GM23338 (cell line): ENCODE measurements at regions not wholly inside any gene's neighbourhood (a gene's known extent, or its start where the extent isn't known, plus 50 kb on each side); places are given as distances from the start of the nearest gene placed in this dataset.

Source experiments
- ATAC-seq: fragments of 200-7000 bp; cut with Tn5 transposase; 3 replicates; pipeline ENCODE4 v1.9.1; 2020
- DNase-seq: peaks from one replicate; pipeline ENCODE4 v3.0.0-alpha.2; 2015; ENCODE audit warnings: low spot score
- H2AFZ ChIP-seq: fragments of 200-600 bp; sonication (generic); 2 replicates; pipeline ENCODE4 v1.8.0; 2016; ENCODE audit warnings: antibody characterized with exemption, mild to moderate bottlenecking, moderate library complexity
- H3F3A ChIP-seq: fragments of 200-600 bp; sonication (generic); replicated peaks from 2 replicates; pipeline ENCODE4 v1.8.0; 2017; ENCODE audit warnings: antibody characterized with exemption, mixed run types, low read depth
- H3K27ac ChIP-seq: fragments of 200-600 bp; sonication (generic); 2 replicates; pipeline ENCODE4 v1.6.1; 2016; ENCODE audit warnings: low read depth
- H3K27me3 ChIP-seq: fragments of 200-600 bp; sonication (generic); 2 replicates; pipeline ENCODE4 v1.8.0; 2016; ENCODE audit warnings: mild to moderate bottlenecking, mixed run types, moderate library complexity; ENCODE audit not compliant: insufficient read depth
- H3K36me3 ChIP-seq: fragments of 200-600 bp; sonication (generic); 2 replicates; pipeline ENCODE4 v1.8.0; 2016; ENCODE audit warnings: mild to moderate bottlenecking; ENCODE audit not compliant: insufficient read depth
- H3K4me1 ChIP-seq: fragments of 200-600 bp; sonication (generic); 2 replicates; pipeline ENCODE4 v1.8.0; 2016; ENCODE audit warnings: mild to moderate bottlenecking, moderate library complexity; ENCODE audit not compliant: insufficient read depth
- H3K4me2 ChIP-seq: fragments of 200-600 bp; sonication (generic); 2 replicates; pipeline ENCODE4 v1.7.1; 2017; ENCODE audit warnings: mixed run types
- H3K4me3 ChIP-seq: fragments of 200-600 bp; sonication (generic); 2 replicates; pipeline ENCODE4 v1.6.1; 2016; ENCODE audit warnings: mixed run types
- H3K79me2 ChIP-seq: fragments of 200-600 bp; sonication (generic); replicated peaks from 2 replicates; pipeline ENCODE4 v1.8.0; 2017; ENCODE audit warnings: mild to moderate bottlenecking; ENCODE audit not compliant: insufficient read depth
- H3K9me2 ChIP-seq: fragments of 200-600 bp; sonication (generic); 2 replicates; pipeline ENCODE4 v1.8.0; 2017; ENCODE audit not compliant: insufficient read depth
- H4K20me1 ChIP-seq: fragments of 200-600 bp; sonication (generic); replicated peaks from 2 replicates; pipeline ENCODE4 v1.8.0; 2017; ENCODE audit warnings: mild to moderate bottlenecking; ENCODE audit not compliant: insufficient read depth
- H3K27ac Mint-ChIP-seq: 2 replicates; pipeline ENCODE4 v1.8.0; 2020; ENCODE audit warnings: inconsistent platforms, mild to moderate bottlenecking, moderate library complexity, mixed read lengths
- H3K27me3 Mint-ChIP-seq: 3 replicates; pipeline ENCODE4 v1.8.0; 2022; ENCODE audit warnings: low read depth, mild to moderate bottlenecking, moderate library complexity, mixed read lengths, inconsistent platforms; ENCODE audit not compliant: insufficient read depth, poor library complexity
- H3K36me3 Mint-ChIP-seq: 3 replicates; pipeline ENCODE4 v1.8.0; 2021; ENCODE audit warnings: low read depth, mild to moderate bottlenecking, inconsistent platforms, moderate library complexity, mixed read lengths
- H3K4me1 Mint-ChIP-seq: 3 replicates; pipeline ENCODE4 v1.8.0; 2020; ENCODE audit warnings: mild to moderate bottlenecking, inconsistent platforms, mixed read lengths
- H3K4me3 Mint-ChIP-seq: 3 replicates; pipeline ENCODE4 v1.8.0; 2021; ENCODE audit warnings: moderate library complexity, mild to moderate bottlenecking, inconsistent platforms, mixed read lengths
- H3K9me3 Mint-ChIP-seq: 3 replicates; pipeline ENCODE4 v1.8.0; 2020; ENCODE audit warnings: moderate library complexity, mild to moderate bottlenecking, inconsistent platforms, mixed read lengths
- CREB1 ChIP-seq: fragments of 250-450 bp; sonication (Bioruptor Pico); IDR thresholded peaks from 2 replicates; pipeline ENCODE4 v1.5.0; 2020; ENCODE audit warnings: low read depth, mild to moderate bottlenecking, moderate library complexity
- EZH2 ChIP-seq: fragments of 200-600 bp; sonication (generic); IDR thresholded peaks from one replicate; pipeline ENCODE4 v1.8.0; 2017; ENCODE audit warnings: antibody characterized with exemption, mild to moderate bottlenecking, low read depth; ENCODE audit not compliant: unreplicated experiment
- EZH2phosphoT487 ChIP-seq: fragments of 200-600 bp; sonication (generic); IDR thresholded peaks from one replicate; pipeline ENCODE4 v1.8.1; 2018; ENCODE audit warnings: antibody characterized with exemption; ENCODE audit not compliant: unreplicated experiment
- JUNB ChIP-seq: IDR thresholded peaks from one replicate; pipeline ENCODE4 v1.6.1; 2016; ENCODE audit warnings: antibody characterized with exemption; ENCODE audit not compliant: unreplicated experiment
- NANOG ChIP-seq: IDR thresholded peaks from 2 replicates; pipeline ENCODE4 v1.6.1; 2016; ENCODE audit warnings: antibody characterized with exemption, borderline replicate concordance
- POLR2AphosphoS5 ChIP-seq: IDR thresholded peaks from 2 replicates; pipeline ENCODE4 v1.6.1; 2016; ENCODE audit warnings: antibody characterized with exemption, low read depth
- STAT1 ChIP-seq: IDR thresholded peaks from one replicate; pipeline ENCODE4 v1.6.1; 2016; ENCODE audit warnings: antibody characterized with exemption; ENCODE audit not compliant: unreplicated experiment
- ZNF114 ChIP-seq: fragments of 250-450 bp; sonication (Bioruptor Pico); IDR thresholded peaks from 2 replicates; pipeline ENCODE4 v1.5.0; 2020; ENCODE audit warnings: mild to moderate bottlenecking, moderate library complexity
- ZNF331 ChIP-seq: fragments of 250-450 bp; sonication (Bioruptor Pico); IDR thresholded peaks from 2 replicates; pipeline ENCODE4 v1.5.0; 2020; ENCODE audit warnings: low read depth, mild to moderate bottlenecking, moderate library complexity
- TF ChIP-seq, protein P1 (sequence below), 2 experiments: fragments of 200-600 bp in 1 of 2; sonication (generic) in 1 of 2; conservative IDR thresholded peaks; 2 replicates each; pipeline versions ENCODE4 v1.5.1 to v1.6.1; 2016 to 2017; ENCODE audit warnings: antibody characterized with exemption in 2 of 2, low read depth in 2 of 2, mild to moderate bottlenecking in 2 of 2, moderate library complexity in 1 of 2
- TF ChIP-seq, protein P2 (sequence below): IDR thresholded peaks from one replicate; pipeline ENCODE4 v1.6.1; 2018; ENCODE audit warnings: antibody characterized with exemption; ENCODE audit not compliant: unreplicated experiment
- TF ChIP-seq, protein P3 (sequence below): IDR thresholded peaks from 2 replicates; pipeline ENCODE4 v1.6.1; 2016; ENCODE audit warnings: antibody characterized with exemption
- TF ChIP-seq, protein P4 (sequence below): fragments of 250-450 bp; sonication (Bioruptor Pico); IDR thresholded peaks from 2 replicates; pipeline ENCODE4 v1.5.0; 2020; ENCODE audit warnings: mild to moderate bottlenecking, moderate library complexity

DNA sequence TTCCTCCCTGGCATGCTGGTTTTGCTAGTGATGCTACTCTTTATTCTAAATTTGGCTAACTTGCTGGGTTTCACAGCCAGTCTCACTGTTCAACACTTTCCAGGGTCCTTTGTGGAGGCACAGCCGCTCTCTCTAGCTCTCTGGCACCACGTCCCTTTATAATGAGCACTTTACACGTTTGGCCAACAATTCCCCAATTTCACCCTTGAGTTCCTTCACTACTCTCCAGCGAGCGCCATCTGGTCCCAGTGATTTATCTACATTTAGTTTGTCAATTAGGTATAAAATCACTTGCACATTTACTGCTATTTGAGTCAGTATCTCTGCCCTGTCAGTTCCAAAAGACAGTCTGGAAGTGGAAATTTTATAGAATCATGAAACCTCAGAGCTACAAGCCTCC is 241.9 kb upstream of the MOCS1 start:
- TF ChIP-seq, protein P1, sequence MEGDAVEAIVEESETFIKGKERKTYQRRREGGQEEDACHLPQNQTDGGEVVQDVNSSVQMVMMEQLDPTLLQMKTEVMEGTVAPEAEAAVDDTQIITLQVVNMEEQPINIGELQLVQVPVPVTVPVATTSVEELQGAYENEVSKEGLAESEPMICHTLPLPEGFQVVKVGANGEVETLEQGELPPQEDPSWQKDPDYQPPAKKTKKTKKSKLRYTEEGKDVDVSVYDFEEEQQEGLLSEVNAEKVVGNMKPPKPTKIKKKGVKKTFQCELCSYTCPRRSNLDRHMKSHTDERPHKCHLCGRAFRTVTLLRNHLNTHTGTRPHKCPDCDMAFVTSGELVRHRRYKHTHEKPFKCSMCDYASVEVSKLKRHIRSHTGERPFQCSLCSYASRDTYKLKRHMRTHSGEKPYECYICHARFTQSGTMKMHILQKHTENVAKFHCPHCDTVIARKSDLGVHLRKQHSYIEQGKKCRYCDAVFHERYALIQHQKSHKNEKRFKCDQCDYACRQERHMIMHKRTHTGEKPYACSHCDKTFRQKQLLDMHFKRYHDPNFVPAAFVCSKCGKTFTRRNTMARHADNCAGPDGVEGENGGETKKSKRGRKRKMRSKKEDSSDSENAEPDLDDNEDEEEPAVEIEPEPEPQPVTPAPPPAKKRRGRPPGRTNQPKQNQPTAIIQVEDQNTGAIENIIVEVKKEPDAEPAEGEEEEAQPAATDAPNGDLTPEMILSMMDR (conservative IDR thresholded peaks at IDR 0.05; ENCODE audit: low read depth in 2 of 2), result no peak
- no peak for TF ChIP-seq NANOG
- TF ChIP-seq JUNB, result no peak
- no peak for TF ChIP-seq EZH2
- TF ChIP-seq STAT1, result no peak
- no peak for TF ChIP-seq POLR2AphosphoS5
- TF ChIP-seq, protein P2, sequence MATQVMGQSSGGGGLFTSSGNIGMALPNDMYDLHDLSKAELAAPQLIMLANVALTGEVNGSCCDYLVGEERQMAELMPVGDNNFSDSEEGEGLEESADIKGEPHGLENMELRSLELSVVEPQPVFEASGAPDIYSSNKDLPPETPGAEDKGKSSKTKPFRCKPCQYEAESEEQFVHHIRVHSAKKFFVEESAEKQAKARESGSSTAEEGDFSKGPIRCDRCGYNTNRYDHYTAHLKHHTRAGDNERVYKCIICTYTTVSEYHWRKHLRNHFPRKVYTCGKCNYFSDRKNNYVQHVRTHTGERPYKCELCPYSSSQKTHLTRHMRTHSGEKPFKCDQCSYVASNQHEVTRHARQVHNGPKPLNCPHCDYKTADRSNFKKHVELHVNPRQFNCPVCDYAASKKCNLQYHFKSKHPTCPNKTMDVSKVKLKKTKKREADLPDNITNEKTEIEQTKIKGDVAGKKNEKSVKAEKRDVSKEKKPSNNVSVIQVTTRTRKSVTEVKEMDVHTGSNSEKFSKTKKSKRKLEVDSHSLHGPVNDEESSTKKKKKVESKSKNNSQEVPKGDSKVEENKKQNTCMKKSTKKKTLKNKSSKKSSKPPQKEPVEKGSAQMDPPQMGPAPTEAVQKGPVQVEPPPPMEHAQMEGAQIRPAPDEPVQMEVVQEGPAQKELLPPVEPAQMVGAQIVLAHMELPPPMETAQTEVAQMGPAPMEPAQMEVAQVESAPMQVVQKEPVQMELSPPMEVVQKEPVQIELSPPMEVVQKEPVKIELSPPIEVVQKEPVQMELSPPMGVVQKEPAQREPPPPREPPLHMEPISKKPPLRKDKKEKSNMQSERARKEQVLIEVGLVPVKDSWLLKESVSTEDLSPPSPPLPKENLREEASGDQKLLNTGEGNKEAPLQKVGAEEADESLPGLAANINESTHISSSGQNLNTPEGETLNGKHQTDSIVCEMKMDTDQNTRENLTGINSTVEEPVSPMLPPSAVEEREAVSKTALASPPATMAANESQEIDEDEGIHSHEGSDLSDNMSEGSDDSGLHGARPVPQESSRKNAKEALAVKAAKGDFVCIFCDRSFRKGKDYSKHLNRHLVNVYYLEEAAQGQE, result no peak
- no peak for TF ChIP-seq ZNF114 (CRISPR knock-in tag)
- TF ChIP-seq EZH2phosphoT487, result no peak
- no peak for TF ChIP-seq ZNF331 (CRISPR knock-in tag)
- TF ChIP-seq CREB1 (CRISPR knock-in tag), result no peak
- TF ChIP-seq, protein P3, sequence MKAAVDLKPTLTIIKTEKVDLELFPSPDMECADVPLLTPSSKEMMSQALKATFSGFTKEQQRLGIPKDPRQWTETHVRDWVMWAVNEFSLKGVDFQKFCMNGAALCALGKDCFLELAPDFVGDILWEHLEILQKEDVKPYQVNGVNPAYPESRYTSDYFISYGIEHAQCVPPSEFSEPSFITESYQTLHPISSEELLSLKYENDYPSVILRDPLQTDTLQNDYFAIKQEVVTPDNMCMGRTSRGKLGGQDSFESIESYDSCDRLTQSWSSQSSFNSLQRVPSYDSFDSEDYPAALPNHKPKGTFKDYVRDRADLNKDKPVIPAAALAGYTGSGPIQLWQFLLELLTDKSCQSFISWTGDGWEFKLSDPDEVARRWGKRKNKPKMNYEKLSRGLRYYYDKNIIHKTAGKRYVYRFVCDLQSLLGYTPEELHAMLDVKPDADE, result no peak
- TF ChIP-seq, protein P4, sequence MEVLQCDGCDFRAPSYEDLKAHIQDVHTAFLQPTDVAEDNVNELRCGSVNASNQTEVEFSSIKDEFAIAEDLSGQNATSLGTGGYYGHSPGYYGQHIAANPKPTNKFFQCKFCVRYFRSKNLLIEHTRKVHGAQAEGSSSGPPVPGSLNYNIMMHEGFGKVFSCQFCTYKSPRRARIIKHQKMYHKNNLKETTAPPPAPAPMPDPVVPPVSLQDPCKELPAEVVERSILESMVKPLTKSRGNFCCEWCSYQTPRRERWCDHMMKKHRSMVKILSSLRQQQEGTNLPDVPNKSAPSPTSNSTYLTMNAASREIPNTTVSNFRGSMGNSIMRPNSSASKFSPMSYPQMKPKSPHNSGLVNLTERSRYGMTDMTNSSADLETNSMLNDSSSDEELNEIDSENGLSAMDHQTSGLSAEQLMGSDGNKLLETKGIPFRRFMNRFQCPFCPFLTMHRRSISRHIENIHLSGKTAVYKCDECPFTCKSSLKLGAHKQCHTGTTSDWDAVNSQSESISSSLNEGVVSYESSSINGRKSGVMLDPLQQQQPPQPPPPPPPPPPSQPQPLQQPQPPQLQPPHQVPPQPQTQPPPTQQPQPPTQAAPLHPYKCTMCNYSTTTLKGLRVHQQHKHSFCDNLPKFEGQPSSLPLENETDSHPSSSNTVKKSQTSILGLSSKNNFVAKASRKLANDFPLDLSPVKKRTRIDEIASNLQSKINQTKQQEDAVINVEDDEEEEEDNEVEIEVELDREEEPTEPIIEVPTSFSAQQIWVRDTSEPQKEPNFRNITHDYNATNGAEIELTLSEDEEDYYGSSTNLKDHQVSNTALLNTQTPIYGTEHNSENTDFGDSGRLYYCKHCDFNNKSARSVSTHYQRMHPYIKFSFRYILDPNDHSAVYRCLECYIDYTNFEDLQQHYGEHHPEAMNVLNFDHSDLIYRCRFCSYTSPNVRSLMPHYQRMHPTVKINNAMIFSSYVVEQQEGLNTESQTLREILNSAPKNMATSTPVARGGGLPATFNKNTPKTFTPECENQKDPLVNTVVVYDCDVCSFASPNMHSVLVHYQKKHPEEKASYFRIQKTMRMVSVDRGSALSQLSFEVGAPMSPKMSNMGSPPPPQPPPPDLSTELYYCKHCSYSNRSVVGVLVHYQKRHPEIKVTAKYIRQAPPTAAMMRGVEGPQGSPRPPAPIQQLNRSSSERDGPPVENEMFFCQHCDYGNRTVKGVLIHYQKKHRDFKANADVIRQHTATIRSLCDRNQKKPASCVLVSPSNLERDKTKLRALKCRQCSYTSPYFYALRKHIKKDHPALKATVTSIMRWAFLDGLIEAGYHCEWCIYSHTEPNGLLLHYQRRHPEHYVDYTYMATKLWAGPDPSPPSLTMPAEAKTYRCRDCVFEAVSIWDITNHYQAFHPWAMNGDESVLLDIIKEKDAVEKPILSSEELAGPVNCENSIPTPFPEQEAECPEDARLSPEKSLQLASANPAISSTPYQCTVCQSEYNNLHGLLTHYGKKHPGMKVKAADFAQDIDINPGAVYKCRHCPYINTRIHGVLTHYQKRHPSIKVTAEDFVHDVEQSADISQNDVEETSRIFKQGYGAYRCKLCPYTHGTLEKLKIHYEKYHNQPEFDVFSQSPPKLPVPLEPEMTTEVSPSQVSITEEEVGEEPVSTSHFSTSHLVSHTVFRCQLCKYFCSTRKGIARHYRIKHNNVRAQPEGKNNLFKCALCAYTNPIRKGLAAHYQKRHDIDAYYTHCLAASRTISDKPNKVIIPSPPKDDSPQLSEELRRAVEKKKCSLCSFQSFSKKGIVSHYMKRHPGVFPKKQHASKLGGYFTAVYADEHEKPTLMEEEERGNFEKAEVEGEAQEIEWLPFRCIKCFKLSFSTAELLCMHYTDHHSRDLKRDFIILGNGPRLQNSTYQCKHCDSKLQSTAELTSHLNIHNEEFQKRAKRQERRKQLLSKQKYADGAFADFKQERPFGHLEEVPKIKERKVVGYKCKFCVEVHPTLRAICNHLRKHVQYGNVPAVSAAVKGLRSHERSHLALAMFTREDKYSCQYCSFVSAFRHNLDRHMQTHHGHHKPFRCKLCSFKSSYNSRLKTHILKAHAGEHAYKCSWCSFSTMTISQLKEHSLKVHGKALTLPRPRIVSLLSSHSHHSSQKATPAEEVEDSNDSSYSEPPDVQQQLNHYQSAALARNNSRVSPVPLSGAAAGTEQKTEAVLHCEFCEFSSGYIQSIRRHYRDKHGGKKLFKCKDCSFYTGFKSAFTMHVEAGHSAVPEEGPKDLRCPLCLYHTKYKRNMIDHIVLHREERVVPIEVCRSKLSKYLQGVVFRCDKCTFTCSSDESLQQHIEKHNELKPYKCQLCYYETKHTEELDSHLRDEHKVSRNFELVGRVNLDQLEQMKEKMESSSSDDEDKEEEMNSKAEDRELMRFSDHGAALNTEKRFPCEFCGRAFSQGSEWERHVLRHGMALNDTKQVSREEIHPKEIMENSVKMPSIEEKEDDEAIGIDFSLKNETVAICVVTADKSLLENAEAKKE (CRISPR knock-in tag), result no peak
- H3K9me2 ChIP-seq, result peaks cover 11% of the 10 kb centered on the region; the same call in 1 of the 2 replicates
- no peaks in the 10 kb centered on the region for H3F3A ChIP-seq
- no peaks in the 10 kb centered on the region for H3K36me3 ChIP-seq
- H3K4me1 ChIP-seq, result peaks cover 10% of the 10 kb centered on the region
- no peaks in the 10 kb centered on the region for H4K20me1 ChIP-seq
- H3K79me2 ChIP-seq, result no peaks in the 10 kb centered on the region
- Mint-ChIP-seq H3K27ac (no peak overlapping the region), H3K4me3 (no peak overlapping the region), H3K4me1 (peaks cover 22% of the 10 kb centered on the region), H3K36me3 (peaks cover 4% of the 10 kb centered on the region), H3K9me3 (peaks cover 9% of the 10 kb centered on the region; the same call in 2 of the 3 replicates), H3K27me3 (peaks cover 2% of the 10 kb centered on the region)
- H2AFZ ChIP-seq, result no peak overlapping the region
- ATAC-seq (no peak), DNase-seq (no peak)
- no peak overlapping the region for H3K4me2 ChIP-seq
- H3K4me3 ChIP-seq, result no peak overlapping the region
- H3K27ac ChIP-seq, result no peak overlapping the region
- no peaks in the 10 kb centered on the region for H3K27me3 ChIP-seq
